OCI-LY7 (cell line): ENCODE measurements at regions not wholly inside any gene's neighbourhood (a gene's known extent, or its start where the extent isn't known, plus 50 kb on each side); places are given as distances from the start of the nearest gene placed in this dataset.

Experiments used
- EZH2phosphoT487 ChIP-seq: fragments of 200-600 bp; sonication (generic); IDR thresholded peaks from 2 replicates; pipeline ENCODE4 v1.6.1; 2018; ENCODE audit warnings: low read depth, borderline replicate concordance, mild to moderate bottlenecking, mixed run types, antibody characterized with exemption, low read length, moderate library complexity, mixed read lengths
- TF ChIP-seq, protein P1 (sequence below): fragments of 200-600 bp; sonication (generic); conservative IDR thresholded peaks from 2 replicates; pipeline ENCODE4 v1.5.1; 2014; ENCODE audit warnings: mild to moderate bottlenecking, antibody characterized with exemption, low read length, moderate library complexity, mixed read lengths

GRCh38 chr10:10542477-10542876 lies 475.2 kb upstream of the CELF2 start:
- TF ChIP-seq, protein P1, sequence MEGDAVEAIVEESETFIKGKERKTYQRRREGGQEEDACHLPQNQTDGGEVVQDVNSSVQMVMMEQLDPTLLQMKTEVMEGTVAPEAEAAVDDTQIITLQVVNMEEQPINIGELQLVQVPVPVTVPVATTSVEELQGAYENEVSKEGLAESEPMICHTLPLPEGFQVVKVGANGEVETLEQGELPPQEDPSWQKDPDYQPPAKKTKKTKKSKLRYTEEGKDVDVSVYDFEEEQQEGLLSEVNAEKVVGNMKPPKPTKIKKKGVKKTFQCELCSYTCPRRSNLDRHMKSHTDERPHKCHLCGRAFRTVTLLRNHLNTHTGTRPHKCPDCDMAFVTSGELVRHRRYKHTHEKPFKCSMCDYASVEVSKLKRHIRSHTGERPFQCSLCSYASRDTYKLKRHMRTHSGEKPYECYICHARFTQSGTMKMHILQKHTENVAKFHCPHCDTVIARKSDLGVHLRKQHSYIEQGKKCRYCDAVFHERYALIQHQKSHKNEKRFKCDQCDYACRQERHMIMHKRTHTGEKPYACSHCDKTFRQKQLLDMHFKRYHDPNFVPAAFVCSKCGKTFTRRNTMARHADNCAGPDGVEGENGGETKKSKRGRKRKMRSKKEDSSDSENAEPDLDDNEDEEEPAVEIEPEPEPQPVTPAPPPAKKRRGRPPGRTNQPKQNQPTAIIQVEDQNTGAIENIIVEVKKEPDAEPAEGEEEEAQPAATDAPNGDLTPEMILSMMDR = no peak
- no peak for TF ChIP-seq EZH2phosphoT487
